ENCODE measurements at regions not wholly inside any gene's neighbourhood (a gene's known extent, or its start where the extent isn't known, plus 50 kb on each side); places are given as distances from the start of the nearest gene placed in this dataset.

- no peak overlapping the region for H3K27ac ChIP-seq (ENCODE audit: extremely low read length, insufficient read depth, low read length)
Measured at GRCh38 chr1:234944439-234945344, 183.9 kb downstream of the TOMM20 start.

DNA sequence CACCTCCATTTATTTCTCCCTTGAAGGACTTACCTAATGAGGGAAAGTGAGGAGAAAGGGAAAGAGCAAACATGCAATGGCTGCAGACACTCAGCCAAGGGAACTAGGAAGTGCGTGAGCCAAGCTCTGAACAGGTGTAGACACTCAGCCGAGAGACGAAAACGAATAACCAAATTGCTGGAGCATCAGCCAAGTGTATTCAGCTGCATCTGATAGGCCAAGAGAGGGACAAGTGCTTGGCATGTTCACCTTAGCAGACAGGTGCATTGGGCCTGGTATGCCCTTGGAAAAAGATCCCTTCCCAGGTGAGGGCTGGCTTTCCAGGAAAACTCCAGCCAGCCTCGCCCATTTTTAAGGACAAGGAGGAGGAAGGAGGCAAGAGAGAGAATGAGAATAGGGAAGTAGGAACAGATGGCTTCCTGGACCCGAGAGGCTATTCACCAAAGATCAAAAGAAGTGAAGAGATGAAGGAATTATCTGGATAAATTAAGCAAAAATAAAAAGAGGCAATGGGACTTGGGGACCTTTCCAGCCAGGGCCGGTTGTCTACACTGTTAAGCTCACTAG is 184.7 kb downstream of the TOMM20 start:
- Histone ChIP-seq H3K9ac (ENCODE audit: insufficient read depth, low read depth, low read length) (no peak overlapping the region), H4K20me1 (ENCODE audit: insufficient read depth, low read length) (no peaks in the 10 kb centered on the region), H3K79me2 (ENCODE audit: insufficient read depth, low read length) (no peaks in the 10 kb centered on the region), H3K36me3 (replicated peaks in 1 of 2; ENCODE audit: control insufficient read depth in 1 of 2, insufficient read depth in 2 of 2, low read length in 2 of 2) (no peaks in the 10 kb centered on the region), H3K4me3 (replicated peaks in 1 of 3; ENCODE audit: insufficient read depth in 1 of 3, low read depth in 2 of 3, low read length in 3 of 3) (no peak overlapping the region), H3K27ac (ENCODE audit: extremely low read length, insufficient read depth, low read length) (no peak overlapping the region), H3K4me2 (ENCODE audit: low read depth, low read length) (no peak overlapping the region), H2AFZ (ENCODE audit: low read length) (no peak overlapping the region), H3K4me1 (ENCODE audit: insufficient read depth, low read length) (peaks cover 11% of the 10 kb centered on the region), H3K9me3 (ENCODE audit: low read length) (no peaks in the 10 kb centered on the region), H3K27me3 (ENCODE audit: control insufficient read depth in 1 of 2, insufficient read depth in 2 of 2, low read length in 2 of 2) (no peaks in the 10 kb centered on the region)
- WGBS (ENCODE audit: low lambda C conversion rate): 77% methylated on average over 7 of the region's 7 CpGs
- in situ Hi-C loops (cut with HindIII; ENCODE audit: extremely low pct_ligation_motif_present, low pct_unique_long_range_greater_than_20kb): no loop called here
- ATAC-seq (no peak), DNase-seq (ENCODE audit: low spot score) (no peak), FAIRE-seq (no peak)
- TF ChIP-seq ZFP82 (CRISPR knock-in tag; IDR thresholded peaks at IDR 0.05; ENCODE audit: borderline replicate concordance): no peak
- no peak for TF ChIP-seq ZBTB1 (CRISPR knock-in tag; IDR thresholded peaks at IDR 0.05; ENCODE audit: borderline replicate concordance)
- TF ChIP-seq, protein P1, sequence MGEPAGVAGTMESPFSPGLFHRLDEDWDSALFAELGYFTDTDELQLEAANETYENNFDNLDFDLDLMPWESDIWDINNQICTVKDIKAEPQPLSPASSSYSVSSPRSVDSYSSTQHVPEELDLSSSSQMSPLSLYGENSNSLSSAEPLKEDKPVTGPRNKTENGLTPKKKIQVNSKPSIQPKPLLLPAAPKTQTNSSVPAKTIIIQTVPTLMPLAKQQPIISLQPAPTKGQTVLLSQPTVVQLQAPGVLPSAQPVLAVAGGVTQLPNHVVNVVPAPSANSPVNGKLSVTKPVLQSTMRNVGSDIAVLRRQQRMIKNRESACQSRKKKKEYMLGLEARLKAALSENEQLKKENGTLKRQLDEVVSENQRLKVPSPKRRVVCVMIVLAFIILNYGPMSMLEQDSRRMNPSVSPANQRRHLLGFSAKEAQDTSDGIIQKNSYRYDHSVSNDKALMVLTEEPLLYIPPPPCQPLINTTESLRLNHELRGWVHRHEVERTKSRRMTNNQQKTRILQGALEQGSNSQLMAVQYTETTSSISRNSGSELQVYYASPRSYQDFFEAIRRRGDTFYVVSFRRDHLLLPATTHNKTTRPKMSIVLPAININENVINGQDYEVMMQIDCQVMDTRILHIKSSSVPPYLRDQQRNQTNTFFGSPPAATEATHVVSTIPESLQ (CRISPR knock-in tag; conservative IDR thresholded peaks at IDR 0.05): no peak
- no peak for TF ChIP-seq BHLHE40 (IDR thresholded peaks at IDR 0.05; ENCODE audit: low read length)
- TF ChIP-seq RFX1 (IDR thresholded peaks at IDR 0.05): no peak
- ChIA-PET CTCF (ENCODE audit: low intra/inter-chr PET ratio, low total read pairs) (no interaction called here), POLR2A (interaction anchor here (1.9 to 2.5 kb wide), 2 partner anchors 11 to 68 kb away, joined by 4 to 6 read pairs; no protein-coding TSS in a partner anchor)
- intact Hi-C loops (cut with micrococcal nuclease; ENCODE audit: unreplicated experiment): no loop called here
- BruUV-seq (replicated peaks): no TSS peak

More at GRCh38 chr1:234944439-234945344, 183.9 kb downstream of the TOMM20 start:
- FAIRE-seq (no peak), ATAC-seq (no peak), DNase-seq (ENCODE audit: low spot score) (no peak)
- in situ Hi-C loops (cut with HindIII; ENCODE audit: extremely low pct_ligation_motif_present, low pct_unique_long_range_greater_than_20kb): no loop called here
- Histone ChIP-seq H2AFZ (ENCODE audit: low read length) (no peak overlapping the region), H3K9ac (ENCODE audit: insufficient read depth, low read depth, low read length) (no peak overlapping the region), H3K4me1 (ENCODE audit: insufficient read depth, low read length) (peaks cover 11% of the 10 kb centered on the region), H3K4me3 (replicated peaks in 1 of 3; ENCODE audit: insufficient read depth in 1 of 3, low read depth in 2 of 3, low read length in 3 of 3) (no peak overlapping the region), H3K9me3 (ENCODE audit: low read length) (no peaks in the 10 kb centered on the region), H3K79me2 (ENCODE audit: insufficient read depth, low read length) (no peaks in the 10 kb centered on the region), H4K20me1 (ENCODE audit: insufficient read depth, low read length) (no peaks in the 10 kb centered on the region), H3K27me3 (ENCODE audit: control insufficient read depth in 1 of 2, insufficient read depth in 2 of 2, low read length in 2 of 2) (no peaks in the 10 kb centered on the region), H3K36me3 (replicated peaks in 1 of 2; ENCODE audit: control insufficient read depth in 1 of 2, insufficient read depth in 2 of 2, low read length in 2 of 2) (no peaks in the 10 kb centered on the region), H3K4me2 (ENCODE audit: low read depth, low read length) (no peak overlapping the region)
- ChIA-PET CTCF (ENCODE audit: low intra/inter-chr PET ratio, low total read pairs) (no interaction called here), POLR2A (interaction anchor here (1.0 to 2.5 kb wide), 4 partner anchors 10 to 69 kb away, joined by 3 to 6 read pairs (median 4); no protein-coding TSS in a partner anchor)
- BruUV-seq (replicated peaks): no TSS peak
- intact Hi-C loops (cut with micrococcal nuclease; ENCODE audit: unreplicated experiment): no loop called here
- TF ChIP-seq MAFK (conservative IDR thresholded peaks at IDR 0.05 in 1 of 2, IDR thresholded peaks at IDR 0.05 in 1 of 2; ENCODE audit: low read length in 2 of 2): peak; percentile 97 to 99
- no peak for TF ChIP-seq RAD21 (CRISPR knock-in tag; IDR thresholded peaks at IDR 0.05)
- peak; percentile 97 for TF ChIP-seq MAFF (IDR thresholded peaks at IDR 0.05; ENCODE audit: low read depth, low read length)
- 92% methylated on average over 6 of the region's 6 CpGs for WGBS (ENCODE audit: low lambda C conversion rate)
